Psoas muscle (tissue), 7 donors: ENCODE measurements at regions not wholly inside any gene's neighbourhood (a gene's known extent, or its start where the extent isn't known, plus 50 kb on each side); places are given as distances from the start of the nearest gene placed in this dataset.
"Not testable (repeated sequence)": the region's sequence is repeated elsewhere in the genome, so short reads cannot be mapped to it uniquely, and the experiment has no call there.

Experiments used
- ATAC-seq, 4 donors: fragments of 200-7000 bp; cut with Tn5 transposase; one replicate each; pipeline ENCODE4 v1.9.1; 2020; ENCODE audit warnings: moderate library complexity in 3 of 4, mild to moderate bottlenecking in 2 of 4
- DNase-seq, 2 donors: peaks; one replicate each; pipeline ENCODE4 v3.0.0-alpha.2; 2020
- H3K27ac ChIP-seq: fragments of 200-600 bp; one replicate; pipeline ENCODE4 v1.8.0; 2022
- H3K27me3 ChIP-seq, 3 donors: fragments of 200-600 bp in 1 of 3; one replicate each; pipeline versions ENCODE4 v1.6.1 to v1.8.0; 2013 to 2022; ENCODE audit warnings: low read length in 2 of 3, mild to moderate bottlenecking in 2 of 3, moderate library complexity in 1 of 3; ENCODE audit not compliant: insufficient read depth in 3 of 3
- H3K36me3 ChIP-seq, 2 donors: fragments of 200-600 bp in 1 of 2; one replicate each; pipeline versions ENCODE4 v1.6.1 to v1.8.0; 2013 to 2022; ENCODE audit warnings: low read depth in 1 of 2, mild to moderate bottlenecking in 1 of 2, moderate library complexity in 1 of 2; ENCODE audit not compliant: insufficient read depth in 1 of 2
- H3K4me1 ChIP-seq: fragments of 200-600 bp; one replicate; pipeline ENCODE4 v1.8.0; 2022
- H3K4me3 ChIP-seq: fragments of 200-600 bp; one replicate; pipeline ENCODE4 v1.8.0; 2022; ENCODE audit warnings: mild to moderate bottlenecking
- H3K9me3 ChIP-seq: fragments of 200-600 bp; one replicate; pipeline ENCODE4 v1.8.0; 2022
- WGBS, 3 donors: extraction: QIAGEN DNeasy Blood & Tissue Kit; methylation state at CpG; one replicate each; pipeline versions ENCODE4 v1.1.6 to v1.1.7; 2013; 5-methylcytosine and 5-hydroxymethylcytosine counted together
- intact Hi-C, 2 donors: fragments of 100-400 bp; cut with DNase I; formaldehyde crosslinking; loops; one replicate each; pipeline versions ENCODE4 v1.11.0 to v1.14.2; 2022
- TF ChIP-seq, protein P1 (sequence below): fragments of 200-600 bp; IDR thresholded peaks from one replicate; pipeline ENCODE4 v1.8.0; 2022; ENCODE audit warnings: antibody characterized with exemption
- donor health status: healthy with polysubstance abuse.
- donor health status: DM: no; HTN: no; CAD: no; lungs with moderate emphysema.
- donor health status: Bipolar disorder and iron deficiency.
- donor health status: healthy.
- donor health status: DM: yes; HTN: yes; CAD: no.
- donor health status: DM: no; HTN: no; CAD: no.
- donor health status: DM: yes; HTN: yes; CAD: no.

DNA sequence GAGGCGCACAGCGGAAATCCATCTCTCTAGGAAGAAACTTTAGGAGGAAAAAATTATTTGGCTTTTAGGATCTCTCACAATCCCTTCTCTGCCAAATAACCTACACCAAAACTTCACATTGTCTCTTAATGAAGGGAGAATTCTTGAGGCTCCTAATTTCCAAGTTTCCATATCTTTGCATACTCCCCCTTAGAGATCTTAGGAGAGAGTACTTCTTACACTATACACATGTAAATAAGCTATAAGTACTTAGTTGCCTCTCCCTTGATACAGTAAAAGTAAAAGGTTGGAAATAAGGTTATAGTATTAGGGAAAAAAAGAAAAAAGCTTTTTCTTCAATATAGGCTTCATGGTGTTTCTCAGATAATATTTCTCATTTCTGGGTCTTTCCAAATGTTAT is 596.7 kb downstream of the SATB2 start:
- TF ChIP-seq, protein P1, sequence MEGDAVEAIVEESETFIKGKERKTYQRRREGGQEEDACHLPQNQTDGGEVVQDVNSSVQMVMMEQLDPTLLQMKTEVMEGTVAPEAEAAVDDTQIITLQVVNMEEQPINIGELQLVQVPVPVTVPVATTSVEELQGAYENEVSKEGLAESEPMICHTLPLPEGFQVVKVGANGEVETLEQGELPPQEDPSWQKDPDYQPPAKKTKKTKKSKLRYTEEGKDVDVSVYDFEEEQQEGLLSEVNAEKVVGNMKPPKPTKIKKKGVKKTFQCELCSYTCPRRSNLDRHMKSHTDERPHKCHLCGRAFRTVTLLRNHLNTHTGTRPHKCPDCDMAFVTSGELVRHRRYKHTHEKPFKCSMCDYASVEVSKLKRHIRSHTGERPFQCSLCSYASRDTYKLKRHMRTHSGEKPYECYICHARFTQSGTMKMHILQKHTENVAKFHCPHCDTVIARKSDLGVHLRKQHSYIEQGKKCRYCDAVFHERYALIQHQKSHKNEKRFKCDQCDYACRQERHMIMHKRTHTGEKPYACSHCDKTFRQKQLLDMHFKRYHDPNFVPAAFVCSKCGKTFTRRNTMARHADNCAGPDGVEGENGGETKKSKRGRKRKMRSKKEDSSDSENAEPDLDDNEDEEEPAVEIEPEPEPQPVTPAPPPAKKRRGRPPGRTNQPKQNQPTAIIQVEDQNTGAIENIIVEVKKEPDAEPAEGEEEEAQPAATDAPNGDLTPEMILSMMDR = no peak
- H3K4me1 ChIP-seq = no peaks in the 10 kb centered on the region
- no peak overlapping the region for H3K27ac ChIP-seq
- no peak for DNase-seq
- 94 to 96% (median 94%) methylated on average over 2 of the region's 2 CpGs for WGBS, 3 donors
- intact Hi-C loops = no loop called here
- ATAC-seq = no peak
- H3K36me3 ChIP-seq = no peaks in the 10 kb centered on the region
- H3K9me3 ChIP-seq = peaks cover 8% of the 10 kb centered on the region
- no peak overlapping the region for H3K4me3 ChIP-seq
- H3K27me3 ChIP-seq = no peaks in the 10 kb centered on the region

DNA sequence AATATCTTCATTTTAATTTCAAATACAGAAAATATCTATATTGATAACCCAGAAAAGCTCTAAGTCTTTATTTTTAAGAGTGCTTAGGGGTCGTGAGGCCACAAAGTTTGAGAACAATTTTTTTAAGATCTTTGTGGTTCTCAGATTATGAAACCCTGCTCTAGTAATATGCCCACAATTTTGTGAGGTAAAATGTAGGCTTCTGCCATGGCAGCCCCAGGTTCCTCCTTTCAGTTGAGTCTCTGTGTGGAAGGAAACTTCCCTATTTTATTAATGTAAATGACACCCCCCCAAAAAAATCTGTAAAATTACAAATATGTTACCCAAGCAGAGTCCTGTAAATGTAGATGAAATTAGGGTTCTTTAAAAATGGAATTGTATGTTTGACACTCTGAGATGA is 600.5 kb downstream of the SATB2 start:
- DNase-seq (no peak), ATAC-seq (no peak)
- intact Hi-C loops = no loop called here
- no peaks in the 10 kb centered on the region for H3K36me3 ChIP-seq
- H3K9me3 ChIP-seq = peaks cover 8% of the 10 kb centered on the region
- TF ChIP-seq, protein P1 = no peak
- no peaks in the 10 kb centered on the region for H3K4me1 ChIP-seq
- no peaks in the 10 kb centered on the region for H3K27me3 ChIP-seq
- 58 to 77% (median 61%) methylated on average over 1 of the region's 1 CpG for WGBS, 3 donors
- no peak overlapping the region for H3K4me3 ChIP-seq
- no peak overlapping the region for H3K27ac ChIP-seq

- H3K36me3 ChIP-seq, intact Hi-C loops, H3K27ac ChIP-seq, H3K9me3 ChIP-seq, H3K4me1 ChIP-seq, DNase-seq, H3K27me3 ChIP-seq, ATAC-seq, H3K4me3 ChIP-seq: not testable (repeated sequence)
- 50 to 65% (median 56%) methylated on average over 6 of the region's 6 CpGs for WGBS, 3 donors
Measured at GRCh38 chr2:198855746-198856145, 602.0 kb downstream of the SATB2 start.

DNA sequence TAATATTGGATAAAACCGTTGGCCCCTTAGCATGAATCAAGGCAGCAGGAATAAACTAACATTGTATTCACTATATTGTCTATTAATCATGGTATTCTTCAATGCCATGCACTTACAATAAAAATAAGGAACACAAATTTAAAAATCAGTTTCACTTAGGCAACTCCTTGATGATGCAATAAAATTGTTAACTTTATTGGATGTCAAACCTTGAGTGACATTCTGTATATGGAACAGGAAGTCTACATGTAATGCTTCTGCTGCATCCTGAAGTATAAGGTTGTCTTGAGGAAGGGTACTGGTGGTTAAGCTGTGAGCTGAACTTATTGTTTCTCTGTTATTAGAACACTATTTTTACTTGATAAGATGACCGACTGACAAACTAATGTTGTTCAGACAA is 605.5 kb downstream of the SATB2 start:
- intact Hi-C loops = no loop called here

GRCh38 chr2:198825534-198825933 is 632.2 kb downstream of the SATB2 start:
- H3K4me1 ChIP-seq = no peaks in the 10 kb centered on the region
- no peak overlapping the region for H3K4me3 ChIP-seq
- DNase-seq (no peak), ATAC-seq (no peak)
- TF ChIP-seq, protein P1 = no peak
- intact Hi-C loops = no loop called here
- H3K27me3 ChIP-seq = no peaks in the 10 kb centered on the region
- H3K27ac ChIP-seq = no peak overlapping the region
- no peaks in the 10 kb centered on the region for H3K36me3 ChIP-seq
- H3K9me3 ChIP-seq = no peaks in the 10 kb centered on the region

More for the DNA sequence above, 605.5 kb downstream of the SATB2 start:
- Histone ChIP-seq H3K27me3 (no peaks in the 10 kb centered on the region), H3K36me3 (no peaks in the 10 kb centered on the region), H3K27ac (no peak overlapping the region), H3K9me3 (no peaks in the 10 kb centered on the region), H3K4me1 (no peaks in the 10 kb centered on the region), H3K4me3 (no peak overlapping the region)
- TF ChIP-seq, protein P1 = no peak
- ATAC-seq = no peak
- 80 to 84% (median 81%) methylated on average over 2 of the region's 2 CpGs for WGBS, 3 donors
- DNase-seq = no peak
